DMS153 treated with DMSO at 0.1 percent for 48 hours (cell line): ENCODE measurements at regions not wholly inside any gene's neighbourhood (a gene's known extent, or its start where the extent isn't known, plus 50 kb on each side); places are given as distances from the start of the nearest gene placed in this dataset.
"Not testable (repeated sequence)": the region's sequence is repeated elsewhere in the genome, so short reads cannot be mapped to it uniquely, and the experiment has no call there.

Experiments used
- DNase-seq: peaks from one replicate; lab custom pipeline; 2025; ENCODE audit not compliant: unreplicated experiment; lab: John Stamatoyannopoulos, UW

DNA sequence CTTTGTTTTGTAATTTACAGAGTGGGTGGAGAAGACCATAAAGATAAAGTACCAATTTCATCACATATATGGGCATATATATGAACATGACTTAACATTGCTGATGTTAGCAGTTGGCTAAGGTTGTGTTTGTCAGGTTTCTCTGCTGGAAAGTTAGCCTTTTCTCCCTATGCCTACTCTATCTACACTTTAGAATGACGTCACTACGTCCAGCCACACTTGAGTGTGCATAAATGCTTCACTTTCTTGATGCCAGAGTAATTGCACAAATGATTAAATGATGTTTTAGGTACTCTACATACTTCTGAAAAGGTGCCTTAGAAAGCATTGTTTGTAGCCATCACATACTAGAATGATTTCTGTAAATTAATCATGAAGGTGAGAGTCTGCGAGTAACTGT, 759.2 kb upstream of the MGAT4C start:
- DNase-seq, result no peak

DNA sequence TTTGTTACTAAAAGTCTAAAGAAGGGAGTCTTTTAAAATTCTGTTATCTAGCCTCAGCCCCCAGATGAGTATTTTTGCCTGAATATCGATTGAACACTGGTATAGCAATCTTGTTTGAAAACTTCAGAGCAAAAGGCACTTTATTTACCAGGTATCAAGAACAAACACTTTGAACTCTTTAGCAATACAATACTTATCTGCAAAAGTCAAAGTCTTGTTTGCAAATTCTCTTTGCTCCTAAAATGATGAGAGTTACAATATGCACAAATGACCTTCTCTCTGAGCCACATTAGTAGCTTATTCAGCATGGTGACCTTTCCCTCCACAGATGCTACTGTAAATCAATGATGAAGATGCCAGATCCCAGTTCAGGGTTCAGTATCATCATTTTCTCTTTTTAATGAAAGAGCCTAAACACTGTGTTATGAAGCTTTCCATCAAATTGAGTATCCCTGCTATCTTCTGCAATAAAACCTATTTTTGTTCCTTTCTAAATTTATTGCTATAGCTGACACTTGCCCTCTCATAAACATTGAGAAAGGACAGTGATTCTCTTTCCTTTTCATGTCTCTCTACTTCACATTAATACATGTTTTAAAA, 752.7 kb upstream of the MGAT4C start:
- no peak for DNase-seq

DNA sequence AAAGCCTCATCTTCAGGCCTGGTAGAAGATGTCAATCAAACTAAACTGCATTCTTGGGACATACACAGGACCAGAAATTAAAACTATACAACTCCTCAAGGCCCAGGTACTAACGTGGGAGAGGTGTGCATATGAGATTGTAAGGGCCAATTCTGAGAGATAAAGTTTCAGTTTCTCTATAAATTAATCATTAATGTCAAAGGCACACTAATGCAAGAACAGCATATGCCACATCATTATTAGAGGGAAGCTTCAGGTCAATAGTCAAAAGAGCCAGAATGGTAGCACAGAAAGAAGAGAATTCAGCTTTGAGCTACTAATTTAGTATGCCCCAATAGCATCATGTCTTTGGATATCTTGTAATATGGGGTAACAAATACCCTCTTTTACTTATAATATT, 744.9 kb upstream of the MGAT4C start:
- no peak for DNase-seq

DNA sequence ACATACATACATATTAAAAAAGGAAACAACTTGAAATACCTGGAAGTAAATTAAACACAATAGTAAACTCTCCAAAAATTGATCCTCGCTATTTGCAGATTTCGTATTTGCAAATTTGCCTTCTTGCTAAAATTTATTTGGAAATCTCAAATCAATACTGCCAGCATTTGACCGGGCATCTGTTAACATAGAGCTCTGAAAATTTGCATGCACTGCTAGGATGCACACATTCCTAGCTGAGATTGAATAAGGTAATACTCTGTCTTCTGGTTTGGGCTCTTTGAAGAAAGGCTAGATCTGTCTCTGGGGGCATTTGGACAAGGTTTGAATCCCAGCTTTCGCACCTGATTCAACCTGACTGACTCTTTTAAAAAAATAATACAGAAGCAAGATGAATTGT, 729.1 kb upstream of the MGAT4C start:
- no peak for DNase-seq

DNA sequence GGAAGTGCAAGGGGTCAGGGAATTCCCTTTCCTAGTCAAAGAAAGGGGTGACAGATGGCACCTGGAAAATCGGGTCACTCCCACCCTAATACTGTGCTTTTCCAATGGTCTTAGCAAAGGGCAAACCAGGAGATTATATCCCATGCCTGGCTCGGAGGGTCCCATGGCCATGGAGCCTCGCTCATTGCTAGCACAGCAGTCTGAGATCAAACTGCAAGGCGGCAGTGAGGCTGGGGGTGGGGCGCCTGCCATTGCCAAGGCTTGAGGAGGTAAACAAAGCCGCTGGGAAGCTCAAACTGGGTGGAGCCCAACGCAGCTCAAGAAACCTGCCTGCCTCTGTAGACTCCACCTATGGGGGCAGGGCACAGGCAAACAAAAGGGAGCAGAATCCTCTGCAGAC, 714.4 kb upstream of the MGAT4C start:
- not testable (repeated sequence) for DNase-seq

DNA sequence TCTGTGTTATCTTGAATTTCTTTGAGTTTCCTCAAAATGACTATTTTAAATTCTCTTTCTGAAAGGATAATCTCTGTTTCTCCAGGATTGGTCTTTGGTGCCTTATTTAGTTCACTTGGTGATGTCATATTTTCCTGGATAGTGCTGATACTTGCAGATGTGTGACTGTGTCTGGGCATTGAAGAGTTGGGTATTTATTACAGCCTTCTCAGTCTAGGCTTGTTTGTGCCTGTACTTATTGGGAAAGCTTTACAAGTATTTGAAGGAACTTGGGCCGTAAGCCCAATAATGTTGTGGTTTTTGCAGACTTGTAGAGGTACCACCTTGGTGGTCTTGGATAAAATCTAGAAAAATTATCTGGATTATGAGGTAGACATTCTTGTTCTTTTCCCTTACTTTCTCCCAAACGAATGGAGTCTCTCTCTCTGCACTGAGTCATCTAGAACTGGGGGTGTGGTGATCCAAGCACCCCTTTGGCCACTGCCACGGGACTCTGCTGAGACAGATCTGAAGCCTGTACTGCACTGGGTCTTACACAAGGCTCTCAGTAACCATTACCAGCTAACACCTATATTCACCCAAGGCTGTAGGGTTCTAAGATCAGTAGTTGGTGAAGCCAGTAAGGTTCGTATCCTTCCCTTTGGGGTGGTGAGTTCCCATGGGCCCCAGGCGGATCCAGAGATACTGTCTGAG, 703.7 kb upstream of the MGAT4C start:
- no peak for DNase-seq

DNA sequence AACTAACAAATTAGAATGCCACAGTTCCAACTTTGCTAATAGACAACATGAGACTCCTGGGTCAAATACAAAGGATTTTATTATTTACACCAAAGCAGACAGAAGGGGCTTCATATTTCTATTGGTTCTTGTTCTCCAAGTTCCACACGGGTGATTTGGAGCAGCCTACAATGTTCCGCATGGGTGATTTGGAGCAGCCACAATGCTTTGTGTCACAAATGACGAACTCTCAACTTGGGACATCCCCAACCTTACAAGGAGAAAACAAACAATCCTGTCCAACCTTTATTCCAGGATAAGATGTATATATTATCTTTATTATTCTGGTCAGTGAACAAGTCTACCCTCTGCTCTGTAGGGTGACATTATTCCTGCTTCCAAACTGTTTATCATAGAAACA, 694.3 kb upstream of the MGAT4C start:
- no peak for DNase-seq

DNA sequence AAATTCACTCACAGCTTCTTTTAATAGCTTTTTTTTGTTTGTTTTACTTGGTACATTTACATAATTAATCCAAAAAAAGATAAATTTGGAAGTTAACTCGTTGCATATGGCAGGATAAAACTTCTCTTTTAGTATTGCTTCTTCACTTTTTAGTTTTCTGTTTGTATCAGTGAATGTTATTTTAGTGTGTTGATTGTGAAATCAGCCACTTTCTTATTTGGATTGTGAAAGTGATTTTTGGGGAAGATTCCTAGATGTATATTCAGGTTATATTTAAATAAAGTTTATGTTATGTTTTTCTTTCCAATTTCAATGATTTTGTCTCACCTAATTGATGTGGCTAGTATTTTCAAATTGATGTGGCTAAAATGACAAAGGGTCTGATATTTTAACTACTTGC, 693.9 kb upstream of the MGAT4C start:
- DNase-seq, result no peak

DNA sequence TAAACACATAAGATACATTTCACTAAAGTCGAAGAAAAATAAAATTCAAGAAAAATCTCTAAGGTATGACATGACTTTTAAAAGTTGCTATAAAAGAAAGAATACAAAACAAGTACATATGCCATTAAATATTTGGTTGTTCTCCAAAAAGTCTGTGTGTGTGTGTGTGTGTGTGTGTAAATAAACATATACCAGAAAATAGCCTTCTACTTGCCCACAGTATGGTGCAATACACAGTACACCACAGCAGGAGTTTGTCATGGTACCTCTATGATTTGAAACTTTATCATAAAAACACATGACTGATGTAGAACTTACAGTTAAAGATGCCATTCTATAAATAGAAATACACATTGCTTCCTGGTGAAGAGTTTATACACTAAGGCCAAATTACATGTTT, 692.7 kb upstream of the MGAT4C start:
- no peak for DNase-seq

DNA sequence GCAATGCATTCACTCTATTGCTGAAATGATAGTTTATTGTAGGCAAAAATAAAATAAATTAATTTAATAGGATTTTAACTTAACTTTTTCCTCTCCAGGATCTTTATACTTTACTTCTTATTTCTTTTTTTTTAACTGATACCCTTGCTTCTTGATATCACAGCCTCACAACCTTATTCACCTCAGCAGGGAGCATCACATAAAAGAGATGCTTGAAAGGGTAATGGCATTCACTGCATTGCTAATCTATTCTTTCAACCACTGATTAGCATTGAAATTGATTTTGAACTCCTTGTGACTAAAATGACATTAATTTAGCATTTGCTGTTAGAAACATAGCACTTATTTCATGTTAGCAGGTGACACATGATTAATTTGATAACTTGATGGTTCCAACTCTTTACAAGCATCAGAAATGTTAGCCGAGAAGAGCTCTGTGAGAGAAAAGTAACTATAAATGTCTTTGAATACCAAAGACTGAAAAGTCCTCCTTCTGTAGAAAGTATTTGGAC, 689.5 kb upstream of the MGAT4C start:
- DNase-seq, result no peak

DNA sequence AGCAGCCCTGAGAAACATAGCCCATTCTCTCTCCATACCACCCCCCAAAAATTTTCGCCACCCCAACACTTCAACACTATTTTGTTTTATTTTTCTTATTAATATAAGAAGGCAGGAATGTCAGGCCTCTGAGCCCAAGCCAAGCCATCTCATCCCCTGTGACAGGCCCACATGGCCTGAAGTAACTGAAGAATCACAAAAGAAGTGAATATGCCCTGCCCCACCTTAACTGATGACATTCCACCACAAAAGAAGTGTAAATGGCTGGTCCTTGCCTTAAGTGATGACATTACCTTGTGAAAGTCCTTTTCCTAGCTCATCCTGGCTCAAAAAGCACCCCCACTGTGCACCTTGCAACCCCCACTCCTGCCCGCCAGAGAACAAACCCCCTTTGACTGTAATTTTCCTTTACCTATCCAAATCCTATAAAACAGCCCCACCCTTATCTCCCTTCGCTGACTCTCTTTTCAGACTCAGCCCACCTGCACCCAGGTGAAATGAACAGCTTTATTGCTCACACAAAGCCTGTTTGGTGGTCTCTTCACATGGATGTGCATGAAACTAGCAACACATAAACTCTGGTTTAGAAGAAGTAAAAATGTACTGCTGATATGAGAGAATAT, 688.1 kb upstream of the MGAT4C start:
- DNase-seq, result not testable (repeated sequence)

DNA sequence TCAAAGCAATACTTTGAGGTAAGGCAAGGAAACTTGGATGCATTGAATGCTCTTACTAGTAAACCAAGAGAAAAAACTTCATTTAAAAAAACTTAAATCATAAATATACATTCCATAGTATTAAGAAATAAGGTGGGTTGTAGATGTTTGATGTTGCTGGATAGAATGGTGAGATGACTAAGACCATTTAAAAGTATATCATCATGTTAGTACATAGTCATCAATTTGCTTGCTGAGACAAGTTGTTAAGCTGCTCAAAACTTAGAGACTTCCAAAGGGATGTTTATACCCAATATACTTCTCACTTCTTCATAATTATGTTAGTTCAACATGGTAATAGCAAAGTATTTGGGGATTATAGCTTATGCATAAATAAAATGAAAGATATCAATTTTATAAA, 675.5 kb upstream of the MGAT4C start:
- no peak for DNase-seq

DNA sequence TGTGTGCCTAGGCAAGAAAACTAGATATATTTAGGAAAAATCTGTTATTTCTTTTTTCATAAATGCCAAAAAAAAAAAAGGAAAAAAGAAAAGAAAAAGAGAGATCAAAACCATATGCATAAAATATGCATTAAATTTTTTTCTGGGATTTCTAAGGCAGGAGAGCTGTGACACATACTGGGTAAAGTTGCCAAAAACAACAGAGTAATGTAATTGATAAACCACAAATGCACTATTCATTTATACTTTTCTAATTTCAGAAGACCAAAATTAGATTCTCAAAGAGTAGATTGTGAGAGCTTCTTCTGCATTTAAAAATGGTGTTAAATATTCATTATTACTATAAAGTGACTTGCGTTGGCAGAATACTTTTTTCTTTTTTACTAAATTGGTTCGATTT, 673.8 kb upstream of the MGAT4C start:
- DNase-seq, result no peak

DNA sequence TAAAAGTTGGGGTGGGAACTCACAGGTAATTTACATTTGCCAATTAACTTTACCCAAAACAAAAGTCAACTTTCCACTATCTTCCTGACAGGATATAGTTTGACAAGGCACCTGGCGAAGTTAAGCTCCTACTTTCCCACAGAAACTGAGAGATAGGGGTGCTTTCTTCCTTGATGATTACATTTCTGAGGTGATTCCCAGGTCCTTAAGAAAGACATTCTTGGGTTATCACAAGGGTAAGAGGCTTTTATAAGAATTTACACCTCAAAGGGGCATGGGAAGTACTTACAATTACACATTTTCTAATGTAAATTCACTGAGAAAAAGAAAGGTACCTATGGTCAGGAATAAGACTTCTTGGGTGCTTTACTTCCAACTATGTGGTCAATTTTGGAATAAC, 660.9 kb upstream of the MGAT4C start:
- no peak for DNase-seq

DNA sequence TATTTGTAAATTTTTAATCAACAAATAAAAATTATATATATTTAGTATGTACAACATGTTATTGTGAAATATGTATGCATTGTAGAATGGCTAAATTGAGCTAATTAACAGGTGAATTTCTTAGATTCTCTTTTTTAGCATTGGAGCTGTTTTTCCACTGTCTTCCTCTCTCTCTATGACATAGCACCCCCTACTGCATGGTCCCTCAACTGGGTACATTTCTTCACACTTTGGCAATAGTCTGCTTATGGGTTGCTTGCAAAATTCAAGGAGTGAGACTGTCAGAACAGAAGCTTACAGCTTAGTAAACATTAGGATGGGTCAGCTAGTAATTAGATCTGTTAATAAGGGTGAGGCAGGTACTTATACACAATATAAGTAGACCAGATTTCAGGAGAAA, 658.5 kb upstream of the MGAT4C start:
- peak; percentile 8 for DNase-seq

DNA sequence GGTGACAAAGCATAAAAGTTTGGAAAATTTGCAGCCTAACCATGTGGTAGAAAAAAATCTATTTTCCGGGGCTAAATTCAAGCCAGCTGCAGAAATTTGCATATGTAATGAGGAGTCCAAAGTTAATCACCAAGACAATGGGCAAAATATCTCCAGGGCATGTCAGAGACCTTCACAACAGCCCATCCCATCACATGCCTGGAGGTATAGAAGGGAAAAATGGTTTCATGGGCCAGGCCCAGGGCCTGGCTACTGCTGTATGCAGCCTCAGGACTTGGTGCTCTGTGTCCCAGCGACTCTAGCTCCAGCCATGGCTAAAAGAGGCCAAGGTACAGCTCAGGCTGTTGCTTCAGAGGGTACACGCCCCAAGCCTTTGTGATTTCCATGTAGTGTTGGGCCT, 655.8 kb upstream of the MGAT4C start:
- DNase-seq, result no peak

DNA sequence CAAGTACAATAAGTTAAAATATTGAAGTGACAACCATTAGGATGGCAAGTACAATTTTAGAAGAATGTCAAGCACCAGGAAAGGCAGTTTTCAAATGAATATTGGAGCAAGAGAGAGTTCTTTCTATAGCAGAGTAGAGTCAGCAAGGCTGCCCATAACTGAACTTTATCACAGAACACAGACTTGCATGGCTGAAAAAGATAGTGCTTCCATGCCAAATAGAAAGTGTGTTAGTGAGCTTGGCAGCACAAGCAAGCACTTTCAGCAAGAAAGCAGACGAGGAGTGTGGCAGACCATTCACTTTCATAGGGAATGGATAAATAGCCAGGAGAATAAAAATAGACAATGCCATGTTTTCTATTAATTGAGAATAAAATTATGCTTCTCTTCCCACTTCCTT, 647.0 kb upstream of the MGAT4C start:
- DNase-seq, result no peak

DNA sequence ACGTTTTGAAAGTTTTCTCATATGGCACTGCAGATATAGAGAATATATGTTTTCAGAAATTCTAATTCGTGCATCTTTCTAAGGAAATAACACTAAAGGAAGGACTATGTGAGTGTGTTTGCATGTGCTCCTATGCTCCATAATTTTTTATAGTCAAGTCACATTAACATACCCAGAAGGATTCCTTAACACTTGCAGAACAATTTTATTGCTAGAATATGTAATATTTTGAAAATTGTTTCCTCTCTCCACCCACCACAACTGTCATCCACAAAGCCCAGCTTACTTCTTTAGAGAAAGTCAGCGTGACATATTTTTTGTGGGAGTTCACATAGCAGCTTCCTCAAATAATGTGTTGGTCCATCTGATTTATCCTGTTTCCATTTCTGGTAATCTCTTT, 604.6 kb upstream of the MGAT4C start:
- DNase-seq, result no peak

DNA sequence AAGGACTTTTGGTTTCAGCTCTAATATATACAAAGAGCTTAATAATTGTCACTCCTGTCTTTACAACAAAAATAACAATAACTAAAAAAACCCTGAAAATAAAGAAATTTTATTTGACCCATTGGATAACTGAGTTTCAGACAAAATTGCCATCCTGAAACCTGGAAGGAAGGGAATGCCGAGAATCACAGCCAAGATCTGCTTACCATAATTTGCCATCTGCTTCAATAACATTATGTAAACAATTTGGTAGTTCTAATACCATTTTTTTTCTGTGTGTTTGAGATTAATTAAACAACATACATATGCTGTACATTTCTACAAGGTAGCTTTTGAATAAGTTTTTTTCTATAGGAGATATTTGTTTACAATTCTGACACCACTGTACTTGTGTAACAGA, 596.3 kb upstream of the MGAT4C start:
- no peak for DNase-seq

DNA sequence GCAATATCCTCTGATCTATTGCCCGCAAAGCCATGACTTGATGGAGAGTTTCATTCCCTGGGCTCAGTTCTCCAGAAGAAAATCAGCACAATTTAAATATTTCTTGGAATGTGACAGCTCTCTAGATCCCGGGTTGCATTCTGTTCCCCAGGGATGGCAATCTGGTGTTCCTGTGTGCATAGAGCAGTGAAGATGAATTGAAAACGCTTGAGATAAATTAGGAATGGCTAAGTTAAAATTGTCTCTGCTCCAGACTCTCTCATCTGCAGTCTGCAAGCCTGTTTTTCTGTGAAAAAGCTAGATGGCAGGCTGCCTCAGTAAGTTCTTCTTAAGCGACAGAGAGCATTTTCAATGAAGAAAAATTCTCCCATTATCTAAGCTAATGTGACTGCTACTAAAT, 582.5 kb upstream of the MGAT4C start:
- no peak for DNase-seq

DNA sequence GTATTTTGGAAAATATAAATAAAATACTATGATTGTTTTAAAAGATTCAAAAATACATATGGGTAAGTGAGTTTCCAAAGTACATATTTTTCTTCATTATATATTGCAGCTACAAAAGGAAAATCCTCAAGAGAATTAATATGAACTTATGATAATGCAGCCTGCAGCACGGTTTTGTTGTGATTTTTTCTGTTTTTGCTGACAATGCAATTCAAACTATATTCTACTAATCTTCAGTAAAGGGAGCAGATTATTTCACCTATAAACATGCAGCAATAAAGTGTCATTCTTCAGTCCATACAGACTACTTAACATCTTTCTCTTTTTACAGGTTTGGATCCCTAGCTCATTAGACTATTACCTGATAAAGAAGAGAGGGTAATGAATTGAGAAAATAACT, 582.1 kb upstream of the MGAT4C start:
- DNase-seq, result no peak

DNA sequence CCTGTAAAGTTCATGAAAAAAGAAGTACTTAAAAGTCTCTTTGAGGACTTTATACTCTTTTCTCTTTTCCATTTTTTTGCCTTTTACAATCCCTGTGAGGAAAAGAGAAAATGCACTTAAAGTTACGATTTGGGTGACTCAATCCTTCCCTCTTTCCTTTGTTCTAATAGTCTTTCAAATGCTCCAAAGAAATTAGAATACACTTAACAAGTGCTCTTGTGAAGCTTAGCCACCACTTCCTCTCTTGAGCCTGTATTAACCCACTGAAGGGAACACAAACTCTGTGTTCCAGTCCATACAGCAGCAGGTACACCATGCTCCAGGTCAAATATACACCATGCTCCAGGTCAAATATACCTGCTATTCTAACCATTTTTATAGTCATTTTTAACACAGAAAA, 581.1 kb upstream of the MGAT4C start:
- no peak for DNase-seq

DNA sequence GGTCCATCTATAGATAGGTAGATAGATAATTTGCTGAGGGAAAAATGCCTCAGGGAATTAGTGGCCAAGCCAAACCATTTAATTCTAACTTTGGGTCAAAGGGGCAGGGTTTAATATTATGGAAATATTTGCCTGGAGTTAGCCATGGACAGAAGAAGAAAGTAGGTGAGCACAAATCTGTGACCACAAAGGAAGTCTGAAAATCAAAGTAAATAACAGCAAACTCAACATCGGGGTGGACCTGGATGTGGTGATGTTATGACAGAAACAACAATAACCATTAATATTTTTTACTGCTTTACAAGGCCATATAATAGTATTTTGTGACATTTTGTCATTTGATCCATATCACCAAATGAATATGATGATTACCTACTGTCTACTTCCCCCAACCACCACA, 578.0 kb upstream of the MGAT4C start:
- no peak for DNase-seq
